Muscle layer of colon (tissue), 2 donors: ENCODE measurements at regions not wholly inside any gene's neighbourhood (a gene's known extent, or its start where the extent isn't known, plus 50 kb on each side); places are given as distances from the start of the nearest gene placed in this dataset.

Source experiments
- H3K27ac ChIP-seq: one replicate; pipeline ENCODE4 v1.7.0; 2013; ENCODE audit warnings: low read depth, mild to moderate bottlenecking, low read length, moderate library complexity
- H3K27me3 ChIP-seq, 2 donors: one replicate each; pipeline ENCODE4 v1.7.0; 2013; ENCODE audit warnings: low read length in 2 of 2, mild to moderate bottlenecking in 2 of 2; ENCODE audit not compliant: insufficient read depth in 2 of 2, control insufficient read depth in 1 of 2
- H3K36me3 ChIP-seq: one replicate; pipeline ENCODE4 v1.7.0; 2013; ENCODE audit warnings: mild to moderate bottlenecking, low read length; ENCODE audit not compliant: insufficient read depth
- H3K4me1 ChIP-seq: one replicate; pipeline ENCODE4 v1.7.0; 2013; ENCODE audit warnings: mild to moderate bottlenecking, low read length; ENCODE audit not compliant: insufficient read depth
- H3K4me3 ChIP-seq, 2 donors: one replicate each; pipeline ENCODE4 v1.7.0; 2013; ENCODE audit warnings: low read length in 2 of 2, low read depth in 1 of 2, mild to moderate bottlenecking in 1 of 2, moderate library complexity in 1 of 2
- H3K9ac ChIP-seq: one replicate; pipeline ENCODE4 v1.7.0; 2013; ENCODE audit warnings: low read length
- H3K9me3 ChIP-seq: one replicate; pipeline ENCODE4 v1.7.0; 2013; ENCODE audit warnings: mild to moderate bottlenecking, low read length
- donor health status: abdominal sarcoma.
- donor health status: Adenocarcinoma of cecum.

- Histone ChIP-seq H3K9ac (no peak overlapping the region), H3K4me3 (no peak overlapping the region)
Measured at GRCh38 chr6:134866563-134866962, 83.3 kb downstream of the ALDH8A1 start.

GRCh38 chr6:134864558-134864957 is 85.3 kb downstream of the ALDH8A1 start:
- no peaks in the 10 kb centered on the region for H3K4me1 ChIP-seq
- no peaks in the 10 kb centered on the region for H3K9me3 ChIP-seq
- H3K9ac ChIP-seq = no peak overlapping the region
- H3K4me3 ChIP-seq = no peak overlapping the region
- H3K27me3 ChIP-seq = no peaks in the 10 kb centered on the region
- H3K36me3 ChIP-seq = no peaks in the 10 kb centered on the region
- no peak overlapping the region for H3K27ac ChIP-seq

More at GRCh38 chr6:134866563-134866962, 83.3 kb downstream of the ALDH8A1 start:
- H3K27ac ChIP-seq = no peak overlapping the region
- no peaks in the 10 kb centered on the region for H3K36me3 ChIP-seq
- no peaks in the 10 kb centered on the region for H3K9me3 ChIP-seq
- no peaks in the 10 kb centered on the region for H3K4me1 ChIP-seq
- H3K27me3 ChIP-seq = no peaks in the 10 kb centered on the region

DNA sequence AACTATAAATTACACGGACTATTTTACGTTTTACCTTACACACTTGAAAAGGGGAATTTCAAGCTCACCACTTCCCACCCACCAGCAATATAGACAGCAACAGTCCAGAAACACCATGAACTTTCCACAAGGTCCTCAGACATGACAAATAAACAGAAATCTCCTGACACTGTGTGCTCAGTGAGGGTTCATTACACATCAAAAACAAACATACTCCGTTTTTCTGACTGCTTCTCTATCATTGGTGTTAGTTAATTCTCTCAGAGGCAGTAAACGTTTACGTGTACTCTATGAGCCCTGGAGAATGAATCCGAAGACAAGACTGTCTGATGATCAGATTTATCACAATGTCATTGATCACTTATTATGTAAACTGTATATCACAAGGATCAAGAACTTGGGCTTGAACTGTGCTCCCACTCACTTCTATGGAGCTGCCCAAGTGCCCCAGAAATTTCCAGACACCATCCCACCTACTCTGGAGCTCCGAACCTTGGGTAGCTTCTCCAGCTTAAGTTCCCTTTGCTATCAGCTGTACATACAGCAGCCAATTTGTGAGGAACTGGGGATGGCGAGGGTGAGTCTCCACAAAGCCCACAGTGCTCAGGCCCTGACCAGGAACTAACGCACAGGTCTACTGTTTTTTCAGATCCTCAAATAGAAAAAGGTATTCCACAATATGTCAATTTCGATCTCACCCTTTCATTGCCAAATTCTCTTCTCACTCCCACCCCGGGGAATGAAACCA is 86.0 kb downstream of the ALDH8A1 start:
- Histone ChIP-seq H3K4me3 (no peak overlapping the region), H3K9ac (no peak overlapping the region), H3K36me3 (no peaks in the 10 kb centered on the region), H3K27ac (no peak overlapping the region), H3K27me3 (no peaks in the 10 kb centered on the region), H3K9me3 (no peaks in the 10 kb centered on the region), H3K4me1 (no peaks in the 10 kb centered on the region)

- Histone ChIP-seq H3K36me3 (no peaks in the 10 kb centered on the region), H3K4me3 (no peak overlapping the region), H3K27ac (no peak overlapping the region), H3K9ac (no peak overlapping the region), H3K4me1 (no peaks in the 10 kb centered on the region), H3K9me3 (no peaks in the 10 kb centered on the region), H3K27me3 (no peaks in the 10 kb centered on the region)
Measured at GRCh38 chr6:134854366-134854765, 95.5 kb downstream of the ALDH8A1 start.

DNA sequence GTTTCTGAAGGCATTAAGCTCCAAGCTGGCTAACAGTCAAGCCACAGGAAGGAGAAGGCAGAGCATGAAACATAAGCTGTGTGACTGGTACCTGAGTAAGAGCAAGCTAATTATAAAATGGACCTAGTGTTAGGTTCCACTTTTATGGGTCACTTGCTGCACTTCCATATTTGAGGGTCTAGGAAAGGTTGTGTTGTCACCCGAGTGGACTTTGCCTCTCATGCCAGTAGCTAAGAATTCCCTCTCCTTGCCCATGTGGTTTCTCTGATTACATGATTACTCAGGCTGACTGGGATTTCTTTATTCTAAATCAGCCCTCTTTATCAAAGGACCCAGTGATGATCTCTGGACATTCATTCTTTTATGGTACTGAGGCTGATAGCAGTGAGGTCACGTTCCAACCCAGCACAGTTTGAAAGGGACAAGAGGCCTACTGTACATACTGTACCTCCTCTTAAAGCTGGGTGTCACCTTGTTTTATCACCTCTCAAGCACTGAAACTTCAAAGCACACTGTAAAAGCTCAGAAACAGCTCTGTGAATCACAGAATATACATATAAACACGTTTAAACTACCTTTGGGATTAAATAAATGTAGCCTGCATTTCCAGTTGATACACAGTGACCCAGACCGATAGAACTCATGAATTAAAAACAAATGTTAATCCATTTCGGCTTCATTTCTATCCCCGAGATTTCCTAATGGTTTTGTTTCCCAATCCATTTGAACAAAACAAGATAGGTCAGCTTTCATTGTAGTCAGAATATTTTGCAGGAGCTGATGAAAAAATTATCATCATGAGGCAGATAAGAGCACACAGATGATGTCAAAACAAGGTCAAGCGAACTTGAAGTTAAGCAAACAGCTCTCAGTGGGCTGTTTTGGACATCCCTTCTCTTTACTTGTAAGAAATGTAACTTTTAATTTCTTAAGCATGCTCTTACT is 96.5 kb downstream of the ALDH8A1 start:
- Histone ChIP-seq H3K27ac (no peak overlapping the region), H3K9ac (no peak overlapping the region), H3K4me3 (no peak overlapping the region), H3K27me3 (no peaks in the 10 kb centered on the region), H3K4me1 (no peaks in the 10 kb centered on the region), H3K9me3 (no peaks in the 10 kb centered on the region), H3K36me3 (no peaks in the 10 kb centered on the region)

DNA sequence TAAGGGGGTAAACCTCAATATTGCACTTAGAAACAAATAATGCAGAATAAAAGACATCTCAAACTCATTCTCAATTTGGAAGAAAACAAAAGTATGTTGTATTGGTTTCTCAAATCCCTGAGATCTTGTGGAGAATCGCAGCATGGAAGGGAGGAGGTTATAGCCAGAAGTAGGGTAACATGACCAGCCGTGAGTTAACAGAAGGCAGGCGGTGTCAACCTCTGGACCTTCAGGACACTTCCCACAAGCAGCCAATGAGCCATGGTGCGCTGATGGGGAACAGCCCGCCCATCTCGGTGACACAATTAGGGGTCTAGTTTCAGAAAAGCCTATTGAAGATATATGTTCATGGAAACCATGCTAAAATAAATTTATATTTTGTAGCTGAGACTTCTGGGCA is 98.4 kb downstream of the ALDH8A1 start:
- H3K9me3 ChIP-seq = no peaks in the 10 kb centered on the region
- H3K27ac ChIP-seq = no peak overlapping the region
- no peaks in the 10 kb centered on the region for H3K4me1 ChIP-seq
- no peak overlapping the region for H3K4me3 ChIP-seq
- H3K9ac ChIP-seq = no peak overlapping the region
- no peaks in the 10 kb centered on the region for H3K27me3 ChIP-seq
- H3K36me3 ChIP-seq = no peaks in the 10 kb centered on the region

GRCh38 chr6:134850721-134851305 is 99.1 kb downstream of the ALDH8A1 start:
- Histone ChIP-seq H3K27me3 (no peaks in the 10 kb centered on the region), H3K36me3 (no peaks in the 10 kb centered on the region), H3K9me3 (no peaks in the 10 kb centered on the region), H3K27ac (no peak overlapping the region), H3K9ac (no peak overlapping the region), H3K4me3 (no peak overlapping the region), H3K4me1 (no peaks in the 10 kb centered on the region)

GRCh38 chr6:134849920-134850447 is 99.9 kb downstream of the ALDH8A1 start:
- Histone ChIP-seq H3K27me3 (no peaks in the 10 kb centered on the region), H3K4me1 (no peaks in the 10 kb centered on the region), H3K9me3 (no peaks in the 10 kb centered on the region), H3K27ac (no peak overlapping the region), H3K9ac (no peak overlapping the region), H3K36me3 (no peaks in the 10 kb centered on the region), H3K4me3 (no peak overlapping the region)

DNA sequence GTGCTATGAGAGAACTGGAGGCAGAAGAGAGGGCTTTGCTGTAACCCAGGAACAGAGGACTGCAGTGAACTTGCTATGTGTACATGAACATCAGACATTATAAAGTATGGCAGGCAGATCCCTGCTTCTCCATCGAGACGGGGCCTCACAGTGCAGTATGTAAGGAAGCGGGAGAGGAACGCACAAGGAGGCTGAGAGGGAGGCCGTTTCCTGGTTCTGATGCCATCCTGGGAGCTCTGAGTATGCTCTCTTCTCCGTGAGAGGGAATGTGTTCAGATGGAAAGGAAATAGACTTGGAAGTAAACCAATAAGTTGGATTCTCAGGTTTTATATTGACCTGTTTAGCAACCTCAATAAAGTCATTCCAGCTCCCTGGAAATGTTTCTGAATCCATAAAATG is 101.8 kb downstream of the ALDH8A1 start:
- no peak overlapping the region for H3K27ac ChIP-seq
- H3K4me1 ChIP-seq = no peaks in the 10 kb centered on the region
- H3K36me3 ChIP-seq = no peaks in the 10 kb centered on the region

DNA sequence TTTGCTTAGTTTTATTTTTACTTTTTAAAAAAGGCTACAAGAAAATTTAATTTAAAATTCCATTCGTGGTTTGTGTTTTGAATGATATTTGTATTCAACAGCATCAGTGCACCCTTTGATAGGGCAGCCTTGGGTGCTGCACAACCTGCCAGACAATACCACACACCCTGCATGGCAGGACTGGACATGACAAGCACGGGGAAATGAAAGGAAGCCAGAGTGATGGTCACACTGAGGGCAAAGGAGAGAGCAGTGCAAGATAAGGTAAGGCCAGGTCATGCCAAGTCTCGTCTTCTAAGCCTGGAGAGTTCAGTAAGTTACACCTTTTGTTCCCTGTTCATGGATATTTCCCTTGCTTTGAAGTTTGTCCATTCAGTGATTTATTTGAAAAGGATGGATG is 103.0 kb downstream of the ALDH8A1 start:
- H3K4me3 ChIP-seq = no peak overlapping the region
- H3K9ac ChIP-seq = no peak overlapping the region
- no peak overlapping the region for H3K27ac ChIP-seq
- no peaks in the 10 kb centered on the region for H3K27me3 ChIP-seq
- no peaks in the 10 kb centered on the region for H3K36me3 ChIP-seq
- H3K4me1 ChIP-seq = no peaks in the 10 kb centered on the region
- no peaks in the 10 kb centered on the region for H3K9me3 ChIP-seq

More for the DNA sequence above, 101.8 kb downstream of the ALDH8A1 start:
- Histone ChIP-seq H3K9ac (no peak overlapping the region), H3K9me3 (no peaks in the 10 kb centered on the region), H3K27me3 (no peaks in the 10 kb centered on the region), H3K4me3 (no peak overlapping the region)

- H3K27ac ChIP-seq = no peak overlapping the region
- no peaks in the 10 kb centered on the region for H3K27me3 ChIP-seq
- H3K4me3 ChIP-seq = no peak overlapping the region
- H3K36me3 ChIP-seq = no peaks in the 10 kb centered on the region
- H3K9me3 ChIP-seq = no peaks in the 10 kb centered on the region
- no peaks in the 10 kb centered on the region for H3K4me1 ChIP-seq
- no peak overlapping the region for H3K9ac ChIP-seq
Measured at GRCh38 chr6:134846031-134846430, 103.9 kb downstream of the ALDH8A1 start.
